ENCODE measurements at regions not wholly inside any gene's neighbourhood (a gene's known extent, or its start where the extent isn't known, plus 50 kb on each side); places are given as distances from the start of the nearest gene placed in this dataset.
"Not testable (repeated sequence)": the region's sequence is repeated elsewhere in the genome, so short reads cannot be mapped to it uniquely, and the experiment has no call there.

- no peak for DNase-seq (ENCODE audit: low spot score)
Measured at GRCh38 chr14:97074456-97074855, 277.3 kb downstream of the VRK1 start.

- DNase-seq (ENCODE audit: low spot score) = no peak
Measured at GRCh38 chr14:97074856-97075255, 277.7 kb downstream of the VRK1 start.

GRCh38 chr14:97077253-97077653, 280.1 kb downstream of the VRK1 start:
- DNase-seq (ENCODE audit: low spot score) = peak; percentile 13

- no peak for DNase-seq (ENCODE audit: low spot score)
Measured at GRCh38 chr14:97077687-97078086, 280.5 kb downstream of the VRK1 start.

DNA sequence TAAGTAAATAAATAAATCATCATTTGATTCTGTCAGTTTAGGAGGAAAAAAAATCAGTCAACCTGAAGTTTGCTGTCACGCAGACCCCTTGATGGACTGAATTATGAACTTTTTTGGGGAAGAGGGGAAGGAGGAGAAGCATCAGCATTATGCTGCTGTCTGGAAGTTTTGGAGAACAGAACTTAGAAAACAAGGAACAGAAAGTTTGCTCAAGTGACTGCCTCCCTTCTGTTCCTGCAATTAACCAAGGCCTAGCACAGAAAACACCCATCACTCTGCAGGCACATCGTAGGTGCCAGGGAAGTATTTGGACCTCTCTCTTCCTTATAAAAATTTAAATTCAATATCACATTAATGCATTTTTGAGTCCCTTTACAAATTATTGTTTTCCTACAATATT, 283.8 kb downstream of the VRK1 start:
- no peak for DNase-seq (ENCODE audit: low spot score)

DNA sequence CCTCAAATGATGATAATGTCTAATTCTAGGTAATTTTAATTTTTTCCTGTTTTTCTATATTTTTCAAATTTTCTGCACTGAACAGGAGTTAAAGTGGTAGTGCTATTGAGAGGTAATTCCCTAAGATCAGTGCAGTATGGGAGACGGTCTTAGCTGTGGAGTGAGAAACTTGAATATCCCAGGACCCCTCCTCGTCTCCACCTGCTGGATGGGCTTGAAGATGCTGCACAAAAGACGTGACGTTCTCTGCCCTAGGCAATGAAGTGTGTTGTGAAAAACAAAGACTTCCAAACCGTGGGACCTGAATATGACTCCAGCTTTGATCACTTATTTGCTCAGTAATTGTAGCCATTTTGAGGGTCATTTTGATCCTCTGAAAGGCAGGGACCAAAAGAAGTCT, 298.1 kb downstream of the VRK1 start:
- no peak for DNase-seq (ENCODE audit: low spot score)

DNA sequence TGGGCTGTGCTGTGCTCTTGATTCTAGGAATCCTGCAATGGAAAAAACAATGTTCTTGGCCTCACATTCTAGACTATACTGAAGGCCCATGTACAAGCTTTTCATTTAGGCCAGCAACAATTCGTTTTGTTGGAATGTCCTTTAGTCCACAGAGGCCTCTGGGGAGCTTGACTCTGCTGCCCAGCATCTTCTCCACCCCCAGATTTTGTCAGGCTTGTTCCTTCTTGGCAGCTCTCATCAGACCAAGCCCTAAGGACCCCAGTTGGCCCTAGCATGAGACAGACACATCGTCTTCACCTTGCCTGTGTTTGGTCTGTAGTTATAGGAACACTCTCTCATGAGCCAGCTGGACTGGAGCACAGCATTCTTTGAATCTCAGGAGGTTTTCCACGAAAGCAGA, 300.1 kb downstream of the VRK1 start:
- DNase-seq (ENCODE audit: low spot score) = no peak

DNA sequence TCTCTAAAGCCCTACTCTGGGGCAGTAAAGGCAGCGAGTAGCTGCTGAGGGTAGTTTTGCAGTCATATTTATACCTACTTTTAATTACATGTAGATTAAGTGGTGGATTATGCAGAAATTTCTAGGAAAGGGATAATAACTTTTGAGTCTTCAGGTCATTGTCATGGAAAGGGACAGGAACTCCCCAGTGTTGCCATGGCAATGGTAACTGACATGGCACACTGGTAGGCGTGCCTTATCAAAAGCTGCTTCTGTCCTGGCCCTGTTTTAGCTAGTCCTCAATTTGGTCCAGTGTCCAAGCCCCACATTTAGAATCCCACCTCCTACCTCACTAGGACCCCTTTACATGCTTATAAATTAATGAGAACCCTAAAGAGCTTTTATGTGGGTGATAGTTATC, 303.1 kb downstream of the VRK1 start:
- DNase-seq (ENCODE audit: low spot score) = no peak

DNA sequence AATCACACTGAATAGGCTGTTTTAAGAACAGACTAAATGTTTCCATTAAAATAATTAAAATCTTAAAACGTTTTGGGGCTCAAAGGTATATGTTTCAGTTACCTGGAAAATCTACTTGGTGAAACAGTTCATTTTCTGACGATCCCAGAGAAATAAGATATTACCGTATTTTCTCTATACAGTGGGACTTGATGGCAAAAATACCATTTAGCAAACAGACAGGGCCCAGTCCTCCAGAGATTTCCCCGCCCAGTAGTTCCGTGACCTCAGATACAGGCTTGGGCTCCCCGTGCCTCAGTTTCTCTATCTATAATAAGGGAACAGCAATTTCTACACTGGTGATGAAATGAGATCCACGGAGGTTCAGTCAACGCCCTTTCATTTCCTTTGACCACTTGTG, 304.4 kb downstream of the VRK1 start:
- DNase-seq (ENCODE audit: low spot score) = no peak

DNA sequence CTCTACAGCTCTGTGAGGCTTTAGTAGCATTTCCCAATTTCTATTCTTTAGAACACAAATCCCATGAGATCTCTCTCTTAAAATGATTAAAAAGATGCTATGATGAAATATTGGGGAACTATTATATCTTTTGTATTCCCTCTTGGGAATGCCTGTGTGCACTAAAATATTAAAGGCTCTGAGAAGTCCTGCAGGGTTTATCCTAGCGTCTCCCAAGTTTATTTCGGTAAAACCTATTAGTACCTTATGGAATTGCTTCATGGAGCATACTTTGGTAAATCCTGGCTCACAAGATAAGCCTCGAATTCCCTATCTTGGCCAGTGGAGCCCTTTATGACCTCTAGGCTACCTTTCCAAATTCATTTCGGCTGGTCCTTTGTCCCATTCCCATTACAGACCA, 306.8 kb downstream of the VRK1 start:
- DNase-seq (ENCODE audit: low spot score) = no peak

- DNase-seq (ENCODE audit: low spot score) = no peak
Measured at GRCh38 chr14:97106166-97106565, 309.0 kb downstream of the VRK1 start.

- DNase-seq (ENCODE audit: low spot score) = no peak
Measured at GRCh38 chr14:97106609-97107008, 309.4 kb downstream of the VRK1 start.

DNA sequence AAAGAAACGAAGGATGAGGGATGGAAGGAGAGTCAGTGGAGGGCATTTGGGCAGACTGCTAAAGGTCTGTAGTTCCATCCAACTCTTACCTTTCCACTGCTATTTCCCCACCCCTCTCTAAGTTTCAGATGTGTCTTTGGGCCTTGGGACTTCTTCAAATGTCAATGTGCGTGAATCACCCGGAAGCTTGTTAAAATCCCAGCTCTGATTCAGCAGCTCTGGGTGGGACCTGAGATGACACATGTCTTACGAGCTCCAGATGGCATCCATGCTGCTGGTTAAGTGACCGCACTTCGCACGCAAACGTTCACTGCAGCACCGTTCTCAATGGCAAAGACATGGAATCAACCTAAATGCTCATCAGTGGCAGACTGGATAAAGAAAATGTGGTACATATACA, 309.9 kb downstream of the VRK1 start:
- no peak for DNase-seq (ENCODE audit: low spot score)

DNA sequence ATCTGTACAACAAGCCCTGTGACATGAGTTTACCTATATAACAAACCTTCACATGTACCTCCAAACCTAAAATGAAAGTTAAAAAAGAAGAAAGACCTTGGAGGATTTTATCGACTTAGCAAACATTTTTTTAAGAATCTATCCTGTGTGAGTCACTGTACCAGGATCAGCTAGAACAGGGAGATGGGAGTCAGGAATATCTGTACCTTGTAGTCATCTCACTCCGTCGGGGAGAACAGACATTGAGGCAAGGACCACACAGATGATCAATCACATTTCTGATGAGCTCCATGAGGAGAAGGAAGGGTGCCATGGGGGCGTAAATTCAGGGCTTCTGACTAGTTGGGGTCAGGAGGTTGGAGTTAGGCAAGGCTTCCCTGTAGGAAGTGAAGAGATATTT, 310.6 kb downstream of the VRK1 start:
- no peak for DNase-seq (ENCODE audit: low spot score)

- DNase-seq (ENCODE audit: low spot score) = no peak
Measured at GRCh38 chr14:97109234-97109633, 312.1 kb downstream of the VRK1 start.

GRCh38 chr14:97113339-97113738, 316.2 kb downstream of the VRK1 start:
- no peak for DNase-seq (ENCODE audit: low spot score)

GRCh38 chr14:97116546-97116945, 319.4 kb downstream of the VRK1 start:
- DNase-seq (ENCODE audit: low spot score) = no peak

DNA sequence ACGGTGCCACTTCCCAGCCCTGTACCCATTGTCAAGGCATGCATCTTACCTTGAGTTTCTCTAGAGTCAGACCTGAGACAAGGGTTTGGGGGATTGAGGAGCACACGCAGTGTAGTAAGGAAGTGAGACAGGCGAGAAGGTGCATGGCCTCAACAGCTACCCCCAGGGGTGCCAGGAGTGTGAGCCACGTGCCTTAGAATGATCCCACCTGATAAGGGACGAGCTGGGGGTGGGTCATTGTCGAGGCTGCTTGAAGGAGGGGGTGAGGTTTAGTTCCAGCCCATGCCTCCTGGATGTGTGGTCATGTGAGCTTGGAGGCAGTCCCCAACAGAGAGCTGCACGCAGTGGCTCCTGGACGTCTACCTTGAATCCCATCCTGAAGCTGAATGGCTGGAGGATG, 320.5 kb downstream of the VRK1 start:
- DNase-seq (ENCODE audit: low spot score) = no peak

DNA sequence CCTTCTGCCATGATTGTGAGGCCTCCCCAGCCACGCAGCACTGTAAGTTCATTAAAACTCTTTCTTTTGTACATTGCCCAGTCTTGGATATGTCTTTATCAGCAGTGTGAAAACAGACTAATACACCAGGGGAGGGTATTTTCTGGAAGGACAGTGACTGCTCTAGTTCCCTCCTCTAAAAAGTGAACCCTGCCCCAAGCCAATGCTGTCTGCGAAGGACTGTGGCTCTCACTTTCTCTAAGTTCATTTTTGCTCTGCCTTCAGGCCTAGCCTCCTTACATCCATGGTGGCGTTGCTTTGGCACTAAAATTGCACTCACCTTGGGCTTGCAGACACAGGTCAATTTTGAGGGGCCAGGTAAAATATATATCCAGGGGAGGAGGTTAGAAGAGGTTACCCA, 323.0 kb downstream of the VRK1 start:
- DNase-seq (ENCODE audit: low spot score) = no peak

- no peak for DNase-seq (ENCODE audit: low spot score)
Measured at GRCh38 chr14:97120611-97121031, 323.4 kb downstream of the VRK1 start.

DNA sequence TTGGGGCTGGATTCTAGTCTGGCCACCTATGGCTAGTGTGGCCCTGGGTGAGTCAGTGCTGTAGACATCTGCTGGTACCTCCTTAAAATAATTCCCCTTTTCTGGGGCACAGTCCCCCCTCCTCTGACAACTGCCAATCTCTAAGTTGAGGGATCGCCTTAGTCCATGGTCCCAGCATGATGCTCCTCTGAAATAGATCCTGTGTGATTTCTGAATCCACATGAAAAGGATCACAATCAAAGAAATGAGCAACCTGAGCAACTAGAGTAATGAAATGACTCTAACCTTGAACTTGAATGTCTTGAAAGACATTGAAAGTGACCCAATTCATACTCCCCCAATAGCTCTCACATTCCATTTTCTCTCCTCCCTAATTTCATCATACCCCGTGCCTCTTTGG, 332.5 kb downstream of the VRK1 start:
- DNase-seq (ENCODE audit: low spot score) = no peak

DNA sequence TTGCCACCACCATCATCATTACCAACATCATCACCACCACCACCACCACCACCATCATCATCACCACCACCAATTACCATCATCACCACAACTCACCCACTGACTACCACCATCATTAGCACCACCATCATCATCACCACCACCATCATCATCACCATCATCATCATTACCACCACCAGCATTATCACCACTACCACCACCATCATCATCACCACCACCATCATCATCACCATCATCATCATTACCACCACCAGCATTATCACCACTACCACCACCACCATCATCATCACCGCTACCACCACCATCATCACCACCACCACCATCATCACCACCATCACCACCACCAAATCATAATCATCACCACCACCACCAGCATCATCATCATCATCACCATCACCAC, 338.7 kb downstream of the VRK1 start:
- not testable (repeated sequence) for DNase-seq (ENCODE audit: low spot score)

DNA sequence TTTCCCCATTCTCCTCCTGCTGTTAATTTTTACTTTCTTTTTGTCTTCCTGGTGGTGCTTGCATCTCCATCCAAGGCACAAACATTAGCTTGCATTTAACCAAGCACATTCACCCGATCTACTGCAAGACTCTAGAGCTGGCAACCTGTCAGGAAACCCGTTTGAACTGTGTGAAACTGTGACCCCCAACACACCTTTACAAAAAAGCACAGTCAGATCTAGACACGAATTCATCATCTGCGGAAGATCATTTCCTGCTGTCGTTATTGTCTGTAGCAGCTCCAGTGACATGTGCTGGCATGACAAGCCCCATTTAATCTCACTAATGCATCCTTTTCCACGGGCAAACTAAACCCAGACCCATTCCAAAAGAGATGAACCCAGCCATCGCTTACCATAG, 340.5 kb downstream of the VRK1 start:
- DNase-seq (ENCODE audit: low spot score) = no peak

GRCh38 chr14:97138801-97139200, 341.6 kb downstream of the VRK1 start:
- no peak for DNase-seq (ENCODE audit: low spot score)

- no peak for DNase-seq (ENCODE audit: low spot score)
Measured at GRCh38 chr14:97143011-97143410, 345.8 kb downstream of the VRK1 start.
